Astrocyte (in vitro differentiated cells and primary cell): ENCODE measurements at regions not wholly inside any gene's neighbourhood (a gene's known extent, or its start where the extent isn't known, plus 50 kb on each side); places are given as distances from the start of the nearest gene placed in this dataset.

Experiments
- EZH2 ChIP-seq: IDR thresholded peaks from 2 replicates; pipeline ENCODE4 v1.6.1; 2012; ENCODE audit warnings: mild to moderate bottlenecking, low read length, inconsistent platforms; ENCODE audit not compliant: insufficient read depth
- TF ChIP-seq, protein P1 (sequence below): IDR thresholded peaks from 2 replicates; pipeline ENCODE4 v1.5.1; 2011; ENCODE audit warnings: low read depth, mild to moderate bottlenecking, inconsistent platforms, low read length, moderate library complexity; ENCODE audit not compliant: insufficient read depth

- TF ChIP-seq, protein P1, sequence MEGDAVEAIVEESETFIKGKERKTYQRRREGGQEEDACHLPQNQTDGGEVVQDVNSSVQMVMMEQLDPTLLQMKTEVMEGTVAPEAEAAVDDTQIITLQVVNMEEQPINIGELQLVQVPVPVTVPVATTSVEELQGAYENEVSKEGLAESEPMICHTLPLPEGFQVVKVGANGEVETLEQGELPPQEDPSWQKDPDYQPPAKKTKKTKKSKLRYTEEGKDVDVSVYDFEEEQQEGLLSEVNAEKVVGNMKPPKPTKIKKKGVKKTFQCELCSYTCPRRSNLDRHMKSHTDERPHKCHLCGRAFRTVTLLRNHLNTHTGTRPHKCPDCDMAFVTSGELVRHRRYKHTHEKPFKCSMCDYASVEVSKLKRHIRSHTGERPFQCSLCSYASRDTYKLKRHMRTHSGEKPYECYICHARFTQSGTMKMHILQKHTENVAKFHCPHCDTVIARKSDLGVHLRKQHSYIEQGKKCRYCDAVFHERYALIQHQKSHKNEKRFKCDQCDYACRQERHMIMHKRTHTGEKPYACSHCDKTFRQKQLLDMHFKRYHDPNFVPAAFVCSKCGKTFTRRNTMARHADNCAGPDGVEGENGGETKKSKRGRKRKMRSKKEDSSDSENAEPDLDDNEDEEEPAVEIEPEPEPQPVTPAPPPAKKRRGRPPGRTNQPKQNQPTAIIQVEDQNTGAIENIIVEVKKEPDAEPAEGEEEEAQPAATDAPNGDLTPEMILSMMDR, result no peak
- no peak for TF ChIP-seq EZH2
Observed at GRCh38 chr1:56148326-56149193, 430.8 kb downstream of the PLPP3 start.
